Skeletal muscle tissue (tissue), 3 donors: ENCODE measurements at regions not wholly inside any gene's neighbourhood (a gene's known extent, or its start where the extent isn't known, plus 50 kb on each side); places are given as distances from the start of the nearest gene placed in this dataset.

Source experiments
- H3K27ac ChIP-seq: one replicate; pipeline ENCODE4 v1.7.0; 2013; ENCODE audit warnings: mild to moderate bottlenecking, low read depth, low read length, inconsistent platforms
- H3K27me3 ChIP-seq, 3 donors: one replicate each; pipeline ENCODE4 v1.7.0; 2013; ENCODE audit warnings: low read length in 3 of 3; ENCODE audit not compliant: control insufficient read depth in 3 of 3, insufficient read depth in 3 of 3
- H3K36me3 ChIP-seq, 3 donors: one replicate each; pipeline ENCODE4 v1.7.0; 2013; ENCODE audit warnings: low read length in 3 of 3; ENCODE audit not compliant: control insufficient read depth in 3 of 3, insufficient read depth in 3 of 3
- H3K4me1 ChIP-seq, 3 donors: one replicate each; pipeline ENCODE4 v1.7.0; 2013; ENCODE audit warnings: low read length in 3 of 3, mild to moderate bottlenecking in 3 of 3; ENCODE audit not compliant: control insufficient read depth in 3 of 3, insufficient read depth in 3 of 3
- H3K4me3 ChIP-seq, 3 donors: one replicate each; pipeline ENCODE4 v1.7.0; 2013; ENCODE audit warnings: low read length in 3 of 3
- H3K9ac ChIP-seq, 3 donors: one replicate each; pipeline ENCODE4 v1.7.0; 2013; ENCODE audit warnings: low read length in 3 of 3, mild to moderate bottlenecking in 3 of 3, moderate library complexity in 2 of 3, low read depth in 1 of 3
- H3K9me3 ChIP-seq, 3 donors: one replicate each; pipeline ENCODE4 v1.7.0; 2013; ENCODE audit warnings: low read length in 3 of 3; ENCODE audit not compliant: control insufficient read depth in 3 of 3
- donor health status: Osteomylitis.

- H3K27ac ChIP-seq = no peak overlapping the region
- peaks cover 0 to 5% (median 4%) of the 10 kb centered on the region in 3 donors for H3K4me1 ChIP-seq
- no peaks in the 10 kb centered on the region for H3K9me3 ChIP-seq
- peaks cover 0 to 10% (median 3%) of the 10 kb centered on the region in 3 donors for H3K27me3 ChIP-seq
- no peak overlapping the region for H3K9ac ChIP-seq
- H3K4me3 ChIP-seq = no peak overlapping the region
- no peaks in the 10 kb centered on the region for H3K36me3 ChIP-seq
These were observed 101.8 kb upstream of the TNRC6C start for GRCh38 chr17:77856551-77857305.

DNA sequence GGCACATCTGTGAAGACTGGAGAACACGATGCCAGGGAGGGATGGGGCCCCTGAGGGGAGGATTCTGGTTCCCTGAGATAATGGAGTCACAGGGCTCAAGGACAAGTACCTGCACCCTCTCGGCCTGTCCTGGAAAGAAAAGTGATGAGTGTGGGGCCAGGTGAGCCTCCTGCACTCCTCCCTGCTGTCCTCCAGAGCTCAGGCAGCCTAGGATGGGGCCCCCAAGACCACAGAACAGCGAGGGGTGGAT, 101.3 kb upstream of the TNRC6C start:
- Histone ChIP-seq H3K9me3 (no peaks in the 10 kb centered on the region), H3K27ac (no peak overlapping the region), H3K9ac (no peak overlapping the region), H3K4me3 (no peak overlapping the region), H3K36me3 (no peaks in the 10 kb centered on the region), H3K4me1 (peaks cover 0 to 5% (median 4%) of the 10 kb centered on the region in 3 donors), H3K27me3 (peaks cover 0 to 10% (median 3%) of the 10 kb centered on the region in 3 donors)

DNA sequence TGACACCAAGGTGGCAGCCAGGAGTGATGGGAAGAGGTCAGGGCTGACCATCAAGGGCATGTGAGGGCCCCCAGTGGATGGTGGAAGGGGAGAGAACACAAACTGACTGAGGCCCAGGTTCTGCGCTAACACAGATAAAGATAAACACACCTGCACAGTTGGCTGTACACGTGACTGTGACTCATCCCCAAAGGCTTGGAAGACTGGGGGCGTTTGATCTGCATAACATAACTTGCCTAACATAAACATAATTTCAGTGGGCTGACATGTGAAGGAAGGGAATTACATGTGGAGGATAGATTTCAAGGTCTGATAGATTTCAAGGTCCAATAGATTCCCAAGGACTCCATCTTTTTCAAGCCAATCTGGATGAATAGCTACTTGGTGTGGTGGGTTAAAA, 100.9 kb upstream of the TNRC6C start:
- peaks cover 0 to 10% (median 3%) of the 10 kb centered on the region in 3 donors for H3K27me3 ChIP-seq
- H3K4me1 ChIP-seq = peaks cover 0 to 5% (median 4%) of the 10 kb centered on the region in 3 donors
- H3K9ac ChIP-seq = no peak overlapping the region
- H3K4me3 ChIP-seq = no peak overlapping the region
- H3K36me3 ChIP-seq = no peaks in the 10 kb centered on the region
- no peak overlapping the region for H3K27ac ChIP-seq
- H3K9me3 ChIP-seq = no peaks in the 10 kb centered on the region

DNA sequence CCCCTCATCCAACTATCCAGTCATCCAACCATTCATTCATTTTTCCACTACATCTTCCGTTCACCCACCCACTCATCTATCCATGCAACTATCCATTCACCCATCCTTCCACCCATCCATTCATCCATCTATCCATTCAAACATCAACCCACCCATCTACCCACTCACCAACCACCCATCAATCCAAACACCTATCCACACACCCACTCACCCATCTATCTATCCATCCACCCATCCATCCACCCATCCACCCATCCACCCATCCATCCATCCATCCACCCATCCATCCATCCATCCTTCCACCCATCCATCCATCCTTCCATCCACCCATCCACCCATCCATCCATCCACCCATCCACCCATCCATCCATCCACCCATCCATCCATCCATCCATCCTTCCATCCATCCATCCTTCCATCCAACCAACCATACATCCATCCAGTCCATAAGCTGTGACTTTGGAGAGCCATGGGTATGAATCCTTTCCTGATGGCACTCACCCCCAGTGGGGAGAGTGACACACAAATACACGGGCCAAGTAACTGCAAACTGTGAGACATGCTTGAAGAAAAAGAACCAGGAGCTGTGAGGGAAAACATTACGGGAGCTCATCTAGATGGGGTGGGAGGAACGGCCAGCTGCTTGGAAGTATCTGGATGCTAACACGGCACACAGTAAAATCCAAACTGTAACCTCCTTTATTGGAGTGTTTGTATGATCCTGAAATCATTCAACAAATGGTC, 100.0 kb upstream of the TNRC6C start:
- Histone ChIP-seq H3K9me3 (no peaks in the 10 kb centered on the region), H3K9ac (no peak overlapping the region), H3K36me3 (no peaks in the 10 kb centered on the region), H3K27ac (no peak overlapping the region), H3K27me3 (peaks cover 0 to 10% (median 3%) of the 10 kb centered on the region in 3 donors), H3K4me1 (peaks cover 5% of the 10 kb centered on the region in 3 donors), H3K4me3 (no peak overlapping the region)

DNA sequence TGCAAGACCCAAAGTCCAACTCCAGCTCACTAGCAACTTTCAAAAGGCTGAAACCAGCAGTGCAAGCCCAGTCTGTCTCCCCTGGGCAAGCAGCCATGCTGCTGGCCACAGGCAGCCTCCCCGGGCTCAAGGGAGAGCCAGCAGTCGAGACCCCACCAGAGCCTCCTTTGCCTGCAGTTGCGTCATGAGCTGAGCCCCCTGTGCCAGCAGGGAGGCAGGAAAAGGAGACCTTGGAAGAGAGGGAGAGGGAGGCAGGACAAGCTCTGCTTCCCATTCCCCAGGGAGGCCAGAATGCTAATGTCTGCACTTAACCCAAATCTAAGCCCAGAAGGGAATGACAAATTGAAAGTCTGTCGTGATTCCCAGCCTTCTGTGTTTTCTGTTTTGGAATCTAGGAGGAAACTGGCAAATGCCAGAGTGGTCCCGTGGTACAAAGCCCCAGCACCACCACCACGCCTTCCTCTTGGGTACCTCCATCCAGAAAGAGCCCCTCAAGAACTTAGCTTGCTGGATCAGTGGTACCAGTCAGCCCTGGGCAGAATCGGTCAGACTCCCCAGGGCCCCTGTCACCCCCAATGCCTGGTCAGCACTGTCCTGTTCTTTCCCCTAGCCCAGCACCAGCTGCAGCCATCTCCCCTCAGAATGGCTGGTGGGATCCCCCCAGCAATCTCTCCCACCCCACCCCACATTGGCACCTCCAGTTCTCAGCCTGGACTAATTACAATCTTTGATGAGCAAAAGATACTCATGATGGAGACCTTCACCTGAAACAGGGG, 99.3 kb upstream of the TNRC6C start:
- Histone ChIP-seq H3K4me3 (no peak overlapping the region), H3K27me3 (peaks cover 0 to 10% (median 3%) of the 10 kb centered on the region in 3 donors), H3K9ac (no peak overlapping the region), H3K36me3 (no peaks in the 10 kb centered on the region), H3K4me1 (peaks cover 12 to 13% (median 12%) of the 10 kb centered on the region in 3 donors), H3K27ac (no peak overlapping the region), H3K9me3 (no peaks in the 10 kb centered on the region)

DNA sequence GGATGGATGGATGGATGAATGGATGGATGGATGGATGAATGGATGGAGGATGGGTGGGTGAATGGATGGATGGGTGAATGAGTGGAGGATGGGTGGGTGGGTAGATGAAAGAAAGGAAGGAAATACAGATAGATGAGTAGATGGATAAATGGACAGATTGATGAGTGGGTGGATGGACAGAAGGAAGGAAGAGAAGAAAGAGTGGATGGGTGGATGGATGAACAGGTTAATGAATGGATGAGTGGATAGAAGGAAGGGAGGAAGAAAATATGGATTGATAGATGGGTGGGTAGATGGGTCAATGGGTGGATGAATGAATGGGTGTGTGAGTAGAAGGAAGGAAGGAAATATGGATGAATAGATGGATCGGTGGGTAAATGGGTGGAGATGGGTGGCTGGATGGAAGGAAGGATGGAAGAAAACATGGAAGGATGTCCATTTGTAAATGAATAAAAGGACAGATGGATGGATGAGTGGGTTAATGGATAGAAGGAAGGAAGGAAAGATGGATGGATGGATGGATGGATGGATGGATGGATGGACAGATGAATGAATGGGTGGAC, 97.3 kb upstream of the TNRC6C start:
- no peak overlapping the region for H3K27ac ChIP-seq
- H3K4me1 ChIP-seq = peaks cover 14 to 23% (median 21%) of the 10 kb centered on the region in 3 donors
- no peak overlapping the region for H3K4me3 ChIP-seq
- H3K36me3 ChIP-seq = no peaks in the 10 kb centered on the region
- H3K9ac ChIP-seq = no peak overlapping the region
- H3K27me3 ChIP-seq = peaks cover 0 to 8% (median 0%) of the 10 kb centered on the region in 3 donors
- no peaks in the 10 kb centered on the region for H3K9me3 ChIP-seq

DNA sequence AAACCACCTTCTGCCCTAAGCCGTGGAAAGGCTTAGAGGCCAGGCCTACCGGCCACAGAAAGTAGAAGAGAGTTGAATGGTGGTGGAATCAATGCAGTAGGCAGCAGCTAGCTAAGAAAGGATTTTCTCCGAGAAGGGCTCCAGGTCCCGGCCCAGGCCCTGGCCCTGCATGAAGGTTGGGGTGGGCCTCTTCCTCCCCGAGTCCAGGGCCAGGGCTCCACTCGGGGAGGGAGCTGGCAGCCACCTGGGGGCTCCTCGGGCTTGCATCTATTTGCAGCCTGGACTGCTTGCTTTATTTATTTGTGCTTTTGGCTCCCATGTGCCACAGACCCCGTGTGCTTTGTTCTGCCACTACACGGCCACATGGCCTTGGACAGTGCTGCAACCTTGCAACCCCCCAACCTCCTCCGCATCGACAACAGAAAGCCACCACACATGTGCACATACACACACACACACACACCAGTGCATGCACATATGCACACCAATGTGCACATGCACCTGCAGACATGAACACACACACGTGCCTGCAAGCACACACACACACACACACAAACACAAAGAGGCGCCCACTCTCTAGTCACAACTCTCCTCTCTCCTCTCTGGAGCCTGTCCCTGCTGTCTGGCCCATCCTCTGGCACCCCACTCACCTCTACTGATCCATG, 96.4 kb upstream of the TNRC6C start:
- H3K27me3 ChIP-seq = peaks cover 0 to 8% (median 0%) of the 10 kb centered on the region in 3 donors
- no peak overlapping the region for H3K4me3 ChIP-seq
- H3K4me1 ChIP-seq = peaks cover 14 to 23% (median 21%) of the 10 kb centered on the region in 3 donors
- no peaks in the 10 kb centered on the region for H3K36me3 ChIP-seq
- no peak overlapping the region for H3K27ac ChIP-seq
- no peak overlapping the region for H3K9ac ChIP-seq
- no peaks in the 10 kb centered on the region for H3K9me3 ChIP-seq

DNA sequence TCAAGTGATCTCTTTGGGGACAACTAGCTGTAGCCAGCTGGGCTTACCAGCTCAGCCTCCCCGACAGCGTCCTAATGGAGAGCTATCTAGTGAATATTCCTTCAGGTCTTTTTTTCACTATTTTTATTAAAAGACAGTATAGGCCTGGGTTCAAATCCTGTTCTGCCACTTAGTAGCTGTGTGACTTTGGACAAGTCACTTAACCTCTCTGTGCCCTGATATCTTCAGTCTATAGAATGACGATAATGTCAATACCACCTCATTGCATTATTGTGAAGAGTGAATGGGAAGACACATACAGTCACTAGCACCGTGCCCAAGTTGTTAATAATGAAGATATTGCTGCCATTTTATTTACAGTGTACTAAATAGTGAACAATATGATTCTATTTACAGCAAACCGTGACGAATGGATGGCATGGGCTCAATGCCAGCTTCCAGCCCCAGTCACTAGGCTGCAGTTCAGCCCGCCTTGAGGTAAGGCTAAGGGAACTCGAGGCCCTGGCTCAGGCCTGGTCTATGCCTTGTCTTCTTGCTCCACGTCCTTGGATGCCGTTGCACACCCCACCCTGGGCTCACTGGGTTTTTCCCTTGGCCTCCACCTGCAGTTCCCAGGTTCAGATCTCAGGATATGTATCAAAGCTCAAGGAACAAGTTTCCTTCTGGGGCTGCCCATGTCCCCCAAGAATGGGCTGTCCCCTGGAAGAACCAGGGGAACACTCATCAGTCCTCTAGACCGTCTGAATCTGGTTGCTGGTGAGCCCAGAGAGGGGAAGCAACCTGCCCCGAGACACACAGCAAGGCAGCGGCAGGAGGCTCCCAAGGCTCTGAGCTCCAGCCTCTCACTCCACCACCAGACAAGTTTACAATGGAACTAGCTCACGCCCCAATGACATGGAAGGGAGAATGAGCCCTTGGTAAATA, 95.4 kb upstream of the TNRC6C start:
- H3K27ac ChIP-seq = no peak overlapping the region
- H3K27me3 ChIP-seq = peaks cover 0 to 11% (median 0%) of the 10 kb centered on the region in 3 donors

GRCh38 chr17:77863814-77864161, 94.7 kb upstream of the TNRC6C start:
- Histone ChIP-seq H3K4me3 (no peak overlapping the region), H3K9ac (peak overlapping the region in 1 of 3 donors; percentile 33), H3K9me3 (no peaks in the 10 kb centered on the region), H3K36me3 (no peaks in the 10 kb centered on the region), H3K27ac (peak overlapping the region; percentile 58), H3K27me3 (peaks cover 0 to 14% (median 0%) of the 10 kb centered on the region in 3 donors), H3K4me1 (peaks cover 14 to 23% (median 21%) of the 10 kb centered on the region in 3 donors)

More for the DNA sequence above, 95.4 kb upstream of the TNRC6C start:
- Histone ChIP-seq H3K36me3 (no peaks in the 10 kb centered on the region), H3K9ac (no peak overlapping the region), H3K9me3 (no peaks in the 10 kb centered on the region), H3K4me3 (no peak overlapping the region), H3K4me1 (peaks cover 14 to 23% (median 21%) of the 10 kb centered on the region in 3 donors)
